ENCODE measurements at regions not wholly inside any gene's neighbourhood (a gene's known extent, or its start where the extent isn't known, plus 50 kb on each side); places are given as distances from the start of the nearest gene placed in this dataset.

GRCh38 chr1:218025454-218025853 lies 259.6 kb upstream of the RRP15 start:
- no peak for TF ChIP-seq RAD21 (IDR thresholded peaks at IDR 0.05)
- no peak for TF ChIP-seq CTCF (IDR thresholded peaks at IDR 0.05; ENCODE audit: low read depth, low read length, missing input control)
- no peak for TF ChIP-seq TAF1 (conservative IDR thresholded peaks at IDR 0.05)
- TF ChIP-seq, protein P1, sequence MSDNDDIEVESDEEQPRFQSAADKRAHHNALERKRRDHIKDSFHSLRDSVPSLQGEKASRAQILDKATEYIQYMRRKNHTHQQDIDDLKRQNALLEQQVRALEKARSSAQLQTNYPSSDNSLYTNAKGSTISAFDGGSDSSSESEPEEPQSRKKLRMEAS (IDR thresholded peaks at IDR 0.05): no peak
- no peak for TF ChIP-seq SP1 (IDR thresholded peaks at IDR 0.05)
- no peak for TF ChIP-seq HNF4A (conservative IDR thresholded peaks at IDR 0.05)
- TF ChIP-seq GABPA (IDR thresholded peaks at IDR 0.05 in 1 of 2, conservative IDR thresholded peaks at IDR 0.05 in 1 of 2): no peak
- TF ChIP-seq, protein P2, sequence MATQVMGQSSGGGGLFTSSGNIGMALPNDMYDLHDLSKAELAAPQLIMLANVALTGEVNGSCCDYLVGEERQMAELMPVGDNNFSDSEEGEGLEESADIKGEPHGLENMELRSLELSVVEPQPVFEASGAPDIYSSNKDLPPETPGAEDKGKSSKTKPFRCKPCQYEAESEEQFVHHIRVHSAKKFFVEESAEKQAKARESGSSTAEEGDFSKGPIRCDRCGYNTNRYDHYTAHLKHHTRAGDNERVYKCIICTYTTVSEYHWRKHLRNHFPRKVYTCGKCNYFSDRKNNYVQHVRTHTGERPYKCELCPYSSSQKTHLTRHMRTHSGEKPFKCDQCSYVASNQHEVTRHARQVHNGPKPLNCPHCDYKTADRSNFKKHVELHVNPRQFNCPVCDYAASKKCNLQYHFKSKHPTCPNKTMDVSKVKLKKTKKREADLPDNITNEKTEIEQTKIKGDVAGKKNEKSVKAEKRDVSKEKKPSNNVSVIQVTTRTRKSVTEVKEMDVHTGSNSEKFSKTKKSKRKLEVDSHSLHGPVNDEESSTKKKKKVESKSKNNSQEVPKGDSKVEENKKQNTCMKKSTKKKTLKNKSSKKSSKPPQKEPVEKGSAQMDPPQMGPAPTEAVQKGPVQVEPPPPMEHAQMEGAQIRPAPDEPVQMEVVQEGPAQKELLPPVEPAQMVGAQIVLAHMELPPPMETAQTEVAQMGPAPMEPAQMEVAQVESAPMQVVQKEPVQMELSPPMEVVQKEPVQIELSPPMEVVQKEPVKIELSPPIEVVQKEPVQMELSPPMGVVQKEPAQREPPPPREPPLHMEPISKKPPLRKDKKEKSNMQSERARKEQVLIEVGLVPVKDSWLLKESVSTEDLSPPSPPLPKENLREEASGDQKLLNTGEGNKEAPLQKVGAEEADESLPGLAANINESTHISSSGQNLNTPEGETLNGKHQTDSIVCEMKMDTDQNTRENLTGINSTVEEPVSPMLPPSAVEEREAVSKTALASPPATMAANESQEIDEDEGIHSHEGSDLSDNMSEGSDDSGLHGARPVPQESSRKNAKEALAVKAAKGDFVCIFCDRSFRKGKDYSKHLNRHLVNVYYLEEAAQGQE (IDR thresholded peaks at IDR 0.05): no peak
- no peak for TF ChIP-seq JUND (IDR thresholded peaks at IDR 0.05)
- no peak for TF ChIP-seq ATF3 (IDR thresholded peaks at IDR 0.05)

All from liver (tissue), 3 donors.